HG03565 (cell line): ENCODE measurements at regions not wholly inside any gene's neighbourhood (a gene's known extent, or its start where the extent isn't known, plus 50 kb on each side); places are given as distances from the start of the nearest gene placed in this dataset.

Experiments used
- ATAC-seq: cut with Tn5 transposase; IDR thresholded peaks from one replicate; pipeline ENCODE4 v1.9.1; 2021; ENCODE audit warnings: mild to moderate bottlenecking, moderate library complexity; ENCODE audit not compliant: unreplicated experiment

DNA sequence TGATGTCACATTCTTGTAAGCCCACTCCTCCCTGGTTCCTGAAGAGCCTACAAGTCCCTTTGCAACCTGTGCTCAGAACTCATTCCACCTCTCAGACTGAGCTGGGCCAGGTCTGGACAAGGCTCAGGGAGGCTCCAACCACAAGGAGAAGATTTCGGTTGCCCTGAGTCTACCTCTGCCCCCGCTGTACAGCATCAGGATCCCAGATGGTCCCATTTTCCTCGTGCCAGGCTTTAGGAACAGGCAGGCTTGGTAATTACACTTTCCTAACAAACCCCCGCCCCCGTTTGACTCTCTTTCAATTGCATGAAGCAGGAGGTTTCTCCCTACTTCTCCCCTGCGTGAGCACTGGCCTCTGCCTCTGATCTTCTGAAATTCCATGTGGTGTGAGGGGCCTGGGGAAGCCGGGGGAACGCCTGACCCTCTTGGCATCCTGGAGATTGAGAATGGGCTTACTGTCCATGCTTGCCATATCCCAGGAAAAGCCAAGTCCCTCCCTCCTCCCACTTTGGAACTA lies 86.9 kb upstream of the CTNNA1 start:
- no peak for ATAC-seq

DNA sequence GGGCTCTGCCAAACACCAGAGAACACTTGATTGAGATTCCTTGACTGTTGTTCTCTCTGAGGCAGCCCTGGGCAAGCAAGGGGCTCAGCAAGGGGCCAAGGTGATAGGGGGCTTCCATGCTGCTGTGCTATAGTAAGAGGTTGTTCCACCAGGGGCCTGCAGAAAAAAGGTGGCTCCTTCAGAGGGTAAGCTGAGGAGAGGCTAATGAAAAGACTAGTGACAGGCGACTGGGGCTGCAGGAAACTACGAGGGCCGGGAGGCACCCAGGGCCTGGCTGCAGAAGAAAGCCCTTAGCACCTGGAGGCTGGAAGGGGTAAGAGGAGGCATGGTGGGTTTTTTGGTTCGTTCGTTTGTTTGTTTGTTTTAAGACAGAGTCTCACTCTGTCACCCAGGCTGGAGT lies 88.0 kb upstream of the CTNNA1 start:
- no peak for ATAC-seq

DNA sequence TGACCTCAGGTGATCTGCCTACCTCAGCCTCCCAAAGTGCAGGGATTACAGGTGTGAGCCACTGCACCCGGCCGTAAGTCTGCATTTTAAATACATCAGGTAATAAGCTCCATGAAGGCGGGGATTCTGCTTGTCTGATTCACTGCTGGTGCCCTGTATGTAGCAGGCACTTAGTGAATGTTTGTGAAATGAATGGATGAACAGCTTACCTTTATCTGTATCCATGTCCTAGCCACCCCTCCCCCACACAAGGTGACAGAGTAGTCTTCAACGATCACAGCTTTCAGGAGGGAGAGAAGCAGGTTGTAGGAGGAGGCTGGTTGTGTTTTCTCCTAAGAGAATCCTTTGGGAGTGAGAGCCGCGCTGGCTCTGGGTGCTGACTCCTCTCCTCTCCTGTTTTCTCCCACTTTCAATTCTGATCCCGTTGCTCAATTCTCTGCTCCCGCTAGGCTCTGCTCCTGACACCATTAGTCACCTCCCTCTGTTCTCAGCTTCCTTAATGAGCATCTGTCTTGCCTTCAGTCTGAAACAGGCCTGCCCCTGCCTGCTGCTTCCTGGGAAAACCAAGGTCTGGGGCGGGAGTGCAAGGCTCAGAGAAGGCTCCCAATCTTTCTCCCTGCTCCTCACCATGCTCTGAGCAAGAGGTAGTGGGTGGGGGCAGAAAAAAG lies 88.8 kb upstream of the CTNNA1 start:
- no peak for ATAC-seq

DNA sequence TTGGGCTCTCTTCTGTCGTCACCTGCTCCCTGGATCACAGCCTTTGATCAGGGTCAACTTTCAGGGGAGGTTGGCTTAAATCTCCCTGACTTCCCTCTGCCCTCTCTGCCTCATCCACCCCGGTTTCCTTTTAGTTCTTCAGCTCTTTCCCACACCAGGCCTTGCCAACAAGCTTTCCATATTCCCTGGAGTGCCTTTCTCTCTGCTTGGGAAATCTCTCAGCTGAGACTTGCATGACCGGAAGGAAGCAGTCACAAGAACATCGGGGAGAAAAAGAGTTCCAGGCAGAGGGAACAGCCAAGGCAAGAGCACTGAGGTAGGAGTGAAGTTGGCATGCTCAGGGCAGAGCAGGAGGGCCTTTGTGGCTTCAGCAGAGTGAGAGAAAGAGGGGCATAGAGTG lies 88.4 kb upstream of the HSPA9 start:
- no peak for ATAC-seq

DNA sequence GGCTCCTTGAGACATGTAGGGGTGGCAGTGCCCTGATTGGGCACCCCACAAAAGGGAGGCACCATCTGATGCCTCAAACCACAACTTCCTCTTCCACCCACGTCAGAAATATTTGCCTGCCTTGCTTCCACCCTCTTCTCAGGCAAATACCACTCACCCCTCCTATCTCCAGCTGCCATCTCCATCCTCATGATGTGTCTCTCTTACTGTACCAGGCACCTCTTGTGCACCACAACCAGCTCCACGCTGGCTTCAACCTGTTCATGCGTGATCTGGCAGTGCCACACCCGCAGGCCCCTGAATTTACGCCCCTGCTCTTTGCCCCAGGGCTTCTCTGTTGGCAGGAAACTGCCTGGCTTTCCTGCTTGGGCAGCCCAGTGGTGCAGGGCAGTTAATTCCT lies 87.8 kb upstream of the HSPA9 start:
- no peak for ATAC-seq

DNA sequence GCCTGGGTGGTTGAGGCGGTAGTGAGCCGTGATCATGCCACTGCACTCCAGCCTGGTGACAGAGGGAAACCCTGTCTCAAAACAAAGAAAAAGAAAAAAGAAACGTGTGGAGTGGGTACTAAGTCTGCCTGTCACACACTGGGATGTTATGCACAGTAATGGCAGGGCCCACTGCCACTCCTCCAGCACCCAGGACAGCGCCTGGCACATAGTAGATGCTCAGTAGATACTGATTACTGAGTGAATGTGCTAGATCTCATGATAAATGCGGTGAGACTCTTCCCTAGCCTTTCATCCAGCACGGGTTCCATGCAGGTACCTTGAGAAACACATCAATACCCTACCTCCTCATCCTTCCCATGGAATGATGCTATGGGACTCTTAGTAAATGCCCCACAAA lies 87.4 kb upstream of the HSPA9 start:
- no peak for ATAC-seq

DNA sequence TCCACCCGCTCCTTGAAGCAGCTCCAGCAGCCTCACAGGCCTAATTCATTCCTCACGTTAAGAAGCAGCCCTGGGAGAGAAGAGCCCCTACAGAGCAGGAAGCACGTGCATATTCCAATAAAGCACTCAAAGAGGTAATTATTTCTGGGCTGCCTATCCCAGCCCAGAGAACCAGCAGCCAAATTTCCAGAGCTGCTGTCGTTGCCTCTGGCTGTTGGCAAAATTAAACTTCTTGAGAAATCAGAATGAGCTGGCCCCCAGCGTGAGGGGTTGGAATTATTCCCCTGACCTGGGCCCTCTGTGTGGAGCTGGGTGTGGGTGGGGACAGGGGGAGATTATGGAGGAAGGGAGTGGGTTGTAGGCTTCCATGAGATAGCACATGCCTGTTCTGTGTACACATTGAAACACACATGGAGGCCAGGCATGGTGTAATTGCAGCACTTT lies 86.8 kb upstream of the HSPA9 start:
- ATAC-seq: no peak

DNA sequence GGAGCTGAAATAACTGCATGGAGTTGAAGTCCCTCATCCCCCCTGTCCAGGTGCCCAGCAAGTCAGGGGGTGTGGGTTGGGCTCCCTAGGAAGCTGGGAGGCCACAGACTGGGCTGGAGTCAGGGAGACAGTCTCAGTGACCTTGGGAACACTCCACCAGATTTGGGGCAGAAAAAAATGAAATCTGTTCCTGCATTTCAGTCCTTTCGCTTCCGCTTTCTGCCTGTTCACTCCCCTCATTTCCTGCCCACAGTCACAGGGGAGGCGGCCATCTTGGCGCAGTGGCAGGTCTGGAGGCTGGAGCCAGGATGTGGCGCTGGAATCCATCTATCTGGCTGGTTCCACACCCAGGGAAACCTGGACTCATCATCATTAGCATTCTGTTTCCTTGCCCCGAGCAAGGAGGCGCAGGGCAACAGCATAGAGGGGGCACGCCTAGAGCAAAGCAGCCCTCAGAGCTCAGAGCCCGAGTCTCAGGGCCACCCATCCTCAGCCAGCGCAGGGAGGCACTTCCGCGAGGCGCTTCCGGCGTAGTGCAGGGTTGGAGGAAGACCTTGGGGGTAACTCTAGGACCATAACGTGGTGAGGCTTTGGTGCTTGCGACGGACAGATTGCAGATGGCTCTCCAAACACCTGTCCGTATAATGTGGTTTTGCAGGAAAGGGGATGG lies 86.2 kb upstream of the HSPA9 start:
- no peak for ATAC-seq

DNA sequence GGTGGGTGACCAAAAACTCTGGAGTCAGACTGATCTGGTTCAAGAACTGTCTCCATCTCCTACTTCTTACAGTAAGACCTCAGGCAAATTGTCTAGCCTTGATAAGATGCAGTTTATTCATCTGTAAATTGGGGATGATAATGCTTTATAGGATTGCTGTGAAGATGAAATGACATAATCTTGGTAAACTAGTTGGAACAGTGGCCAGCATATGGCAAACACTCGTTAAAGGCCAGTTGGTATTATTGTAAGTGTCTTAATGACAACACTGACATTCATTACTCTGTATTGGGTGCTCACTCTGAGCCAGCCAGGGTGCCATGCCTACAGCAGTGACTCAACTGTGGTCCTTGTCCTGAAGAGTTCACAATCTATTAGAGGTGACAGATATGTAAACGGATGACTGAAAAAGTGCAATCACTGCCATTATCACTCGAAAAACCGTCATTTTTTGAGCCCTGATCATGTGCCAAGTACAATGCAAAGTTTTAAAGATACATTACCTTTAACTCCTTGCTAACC lies 84.9 kb upstream of the HSPA9 start:
- ATAC-seq: no peak

DNA sequence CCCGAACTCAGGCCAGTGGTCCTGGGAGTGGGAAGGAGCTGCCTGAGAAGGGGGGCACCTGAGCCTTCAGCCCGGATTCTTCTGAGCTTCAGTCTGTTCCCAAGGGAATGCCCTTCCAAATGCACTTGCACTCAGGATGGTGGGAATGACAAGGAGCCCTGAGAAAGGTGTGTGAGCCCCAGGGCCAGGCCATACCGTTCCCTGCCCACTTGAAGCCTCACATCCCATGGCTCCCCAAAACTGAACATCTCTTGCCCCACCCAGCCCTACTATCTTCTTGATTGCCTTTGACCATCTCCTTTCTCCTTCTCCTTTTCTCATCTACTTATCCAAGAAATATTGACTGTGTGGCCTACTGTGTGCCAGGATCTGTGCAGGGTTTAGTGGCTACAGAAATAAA lies 84.4 kb upstream of the HSPA9 start:
- ATAC-seq: no peak

DNA sequence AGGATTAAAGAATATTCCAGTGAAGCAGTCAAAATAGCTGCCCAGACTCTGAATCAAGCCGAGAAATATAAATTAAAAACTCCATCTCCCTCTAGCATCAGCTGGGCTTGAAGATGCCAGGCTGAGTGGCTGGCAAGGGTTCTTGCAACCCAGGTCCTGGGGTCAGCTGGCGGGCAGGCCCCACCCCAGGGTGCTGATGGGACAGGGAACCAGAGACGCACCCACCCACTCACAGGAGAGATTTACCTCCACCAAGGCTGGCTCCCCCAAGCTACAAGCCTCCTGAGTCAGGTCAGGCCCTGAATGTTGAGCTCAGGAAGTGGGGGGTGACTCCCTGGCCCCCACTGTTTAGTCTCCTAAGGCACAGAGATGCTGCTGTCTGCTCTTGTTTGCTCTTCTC lies 83.9 kb upstream of the HSPA9 start:
- ATAC-seq: no peak

DNA sequence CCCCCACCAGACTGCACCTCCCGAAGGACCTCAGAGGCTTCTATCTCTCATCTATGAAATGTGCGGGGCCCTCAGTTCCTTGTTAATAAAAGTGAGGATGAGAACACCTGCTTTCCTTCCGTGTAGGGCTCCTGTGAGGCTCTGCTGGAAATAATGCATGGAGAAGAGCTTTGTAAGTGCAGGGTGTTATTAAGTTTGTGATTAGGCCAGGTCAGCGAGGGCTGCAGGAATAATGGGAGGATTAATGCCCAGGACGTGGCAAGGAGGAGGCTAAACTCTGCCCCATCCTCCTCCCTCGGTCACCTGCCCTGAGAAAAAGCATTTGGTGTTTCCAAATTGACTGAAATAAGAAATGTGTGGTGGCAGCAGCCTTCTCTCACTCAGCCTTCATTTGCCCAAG lies 83.5 kb upstream of the HSPA9 start:
- ATAC-seq: no peak

DNA sequence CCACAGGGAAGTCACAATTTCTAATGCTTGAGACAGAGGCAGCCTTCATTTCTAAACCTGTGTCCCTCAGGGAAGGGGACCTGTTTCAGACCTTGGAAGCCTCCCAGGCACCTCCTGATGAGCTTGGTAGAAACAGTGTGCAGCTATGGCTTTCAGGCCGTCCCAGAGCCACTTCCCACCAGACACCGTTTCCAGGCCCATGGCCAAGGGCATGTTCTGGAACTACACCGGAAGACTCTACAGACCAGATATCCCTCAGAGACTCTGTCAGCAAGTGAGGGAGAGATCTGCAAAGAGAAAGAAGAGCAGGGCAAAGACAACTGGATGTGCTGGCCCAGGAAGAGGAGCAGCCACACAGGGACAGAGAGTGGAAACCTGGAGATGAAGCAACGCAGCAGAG lies 82.2 kb upstream of the HSPA9 start:
- no peak for ATAC-seq

DNA sequence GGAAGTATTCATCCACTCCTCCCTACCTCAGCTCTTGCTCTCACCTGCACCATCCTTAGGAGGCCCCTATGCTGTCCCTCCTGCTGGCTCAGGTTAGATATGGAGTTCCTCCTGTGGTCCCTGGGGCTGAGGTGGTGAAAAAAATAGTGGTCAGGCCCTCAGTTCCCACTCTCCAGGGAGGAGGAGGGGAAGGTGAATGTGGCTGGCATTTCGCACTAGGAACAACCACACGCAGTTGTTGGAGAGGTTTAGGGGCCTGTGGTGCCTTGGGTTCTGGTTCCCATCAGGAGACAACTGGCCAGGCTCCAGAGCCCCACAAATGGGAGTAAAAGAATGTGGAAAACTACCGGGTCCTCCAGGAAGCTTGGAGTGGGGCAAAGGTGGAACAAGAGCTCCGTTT lies 81.7 kb upstream of the HSPA9 start:
- no peak for ATAC-seq

DNA sequence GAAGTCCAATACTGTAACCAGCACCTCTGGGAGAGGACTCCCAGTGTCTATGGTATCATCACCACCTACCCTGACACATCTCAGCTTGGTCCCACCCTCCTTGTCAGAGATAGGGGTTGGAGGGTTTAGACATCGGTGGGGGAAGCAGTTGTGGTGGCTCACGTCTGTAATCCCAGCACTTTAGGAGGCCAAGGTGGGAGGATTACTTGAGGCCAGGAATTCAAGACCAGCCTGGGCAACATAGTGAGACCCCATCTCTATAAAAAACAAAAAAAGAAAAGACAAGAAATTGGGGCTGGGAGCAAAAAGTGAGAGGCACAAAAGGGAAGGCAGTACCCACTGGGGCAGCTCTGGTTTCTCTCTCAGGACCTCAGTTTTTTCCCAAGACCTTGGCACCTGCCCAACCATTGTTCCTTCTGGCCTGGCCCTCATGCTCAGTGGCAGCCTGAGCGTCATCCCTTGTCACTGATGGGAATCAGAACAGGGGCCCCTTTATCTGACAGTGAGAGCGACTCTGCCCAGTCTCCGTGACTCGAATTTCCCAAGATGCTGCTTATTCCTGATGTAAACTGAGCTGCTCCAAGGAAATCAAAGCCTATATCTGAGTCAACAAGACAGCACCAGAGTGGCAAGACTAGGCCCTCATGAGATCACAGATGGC lies 80.5 kb upstream of the HSPA9 start:
- no peak for ATAC-seq

DNA sequence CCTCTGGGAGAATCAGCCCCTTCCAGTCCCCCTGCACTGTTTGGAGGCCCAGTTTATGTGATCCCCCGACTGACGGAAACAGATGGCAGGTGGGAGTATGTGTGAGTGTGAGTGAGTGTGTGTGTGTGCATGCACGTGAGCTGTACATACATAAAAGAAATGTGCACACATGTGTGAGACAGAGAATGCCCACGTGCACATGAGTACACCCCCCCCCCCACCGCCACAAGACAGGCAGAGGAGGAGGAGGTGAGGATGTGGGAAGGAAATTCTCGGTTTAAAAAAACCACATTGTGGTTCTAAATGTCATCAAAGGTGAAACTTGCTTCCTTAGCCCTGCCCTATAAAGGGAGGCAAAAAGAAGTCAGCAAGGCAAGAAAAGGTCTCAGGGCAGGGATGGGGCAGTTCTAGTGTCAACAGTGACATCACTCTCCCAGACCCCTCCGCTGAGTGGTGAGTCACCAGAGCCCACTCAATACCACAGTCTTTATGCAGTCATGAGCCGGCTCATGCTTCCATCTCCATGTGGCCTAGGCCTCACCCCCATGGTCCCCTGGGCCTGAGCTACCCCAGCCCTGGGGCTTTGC lies 79.2 kb upstream of the HSPA9 start:
- ATAC-seq: peak; percentile 53

DNA sequence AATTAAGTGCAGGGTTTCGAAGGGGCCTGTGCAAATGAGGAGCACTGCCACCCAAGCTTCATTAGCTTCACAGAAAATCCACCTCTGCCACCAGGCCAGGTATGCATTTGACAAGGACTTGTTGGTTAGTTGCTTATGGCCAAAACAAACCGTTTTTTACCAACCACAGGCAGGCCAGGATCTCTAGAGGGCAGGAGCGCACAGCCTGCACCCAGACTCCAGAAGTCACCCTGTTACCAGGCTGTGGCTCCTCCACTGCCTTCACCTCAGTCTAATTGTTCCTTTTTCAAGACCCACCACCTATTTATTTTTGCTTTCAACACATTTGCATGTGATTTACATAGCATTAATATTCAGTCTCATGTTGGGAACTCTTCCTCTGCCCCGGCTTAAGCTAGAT lies 78.3 kb upstream of the HSPA9 start:
- no peak for ATAC-seq

DNA sequence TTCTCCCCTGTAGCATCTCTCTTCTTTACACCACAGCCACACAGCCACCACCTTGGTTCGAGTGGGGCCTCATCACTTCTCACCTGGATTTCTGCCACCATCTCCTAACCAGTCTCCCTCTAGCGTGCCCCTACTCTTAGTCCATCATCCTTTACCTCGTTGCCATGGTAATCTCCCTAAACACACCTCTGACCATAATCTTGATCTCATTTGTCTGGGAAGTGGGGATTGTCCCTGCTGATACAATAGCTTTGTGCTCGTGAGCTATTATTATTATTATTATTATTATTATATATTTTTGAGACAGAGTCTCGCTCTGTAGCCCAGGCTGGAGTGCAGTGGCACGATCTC lies 76.5 kb upstream of the HSPA9 start:
- no peak for ATAC-seq

DNA sequence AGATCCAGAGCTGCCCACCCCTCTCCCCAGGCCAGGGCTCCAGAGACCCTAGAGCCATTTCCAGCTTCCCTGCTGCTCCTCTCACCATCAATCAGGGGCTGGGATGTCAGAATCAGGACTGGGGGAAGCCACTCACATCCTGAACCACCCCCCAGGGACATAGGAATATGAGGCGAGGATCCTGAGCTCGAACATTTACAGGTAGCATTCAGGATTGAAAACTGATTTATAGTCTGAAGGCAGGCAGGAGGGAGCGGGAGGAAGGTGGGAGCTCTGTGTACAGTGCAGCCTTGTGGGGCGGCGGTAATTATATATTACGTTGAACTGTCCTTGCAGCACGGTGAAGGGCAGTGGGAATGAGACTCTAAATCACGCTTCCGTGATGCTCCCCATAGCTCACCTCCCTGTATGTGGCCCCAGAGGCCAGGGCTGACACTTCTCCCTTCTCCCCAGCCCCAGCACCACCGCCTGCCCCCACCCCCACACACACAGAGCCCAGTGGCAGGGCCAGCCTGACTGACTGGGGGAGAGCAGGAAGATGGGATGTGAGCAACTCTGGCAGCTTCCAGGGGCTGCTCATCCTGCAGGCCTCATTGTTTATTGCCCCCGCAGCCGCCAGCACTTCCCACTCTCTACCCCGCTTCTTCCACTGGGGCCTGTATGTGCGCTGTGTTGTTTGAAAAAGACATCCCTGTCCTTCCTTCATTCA lies 76.0 kb upstream of the HSPA9 start:
- ATAC-seq: no peak

DNA sequence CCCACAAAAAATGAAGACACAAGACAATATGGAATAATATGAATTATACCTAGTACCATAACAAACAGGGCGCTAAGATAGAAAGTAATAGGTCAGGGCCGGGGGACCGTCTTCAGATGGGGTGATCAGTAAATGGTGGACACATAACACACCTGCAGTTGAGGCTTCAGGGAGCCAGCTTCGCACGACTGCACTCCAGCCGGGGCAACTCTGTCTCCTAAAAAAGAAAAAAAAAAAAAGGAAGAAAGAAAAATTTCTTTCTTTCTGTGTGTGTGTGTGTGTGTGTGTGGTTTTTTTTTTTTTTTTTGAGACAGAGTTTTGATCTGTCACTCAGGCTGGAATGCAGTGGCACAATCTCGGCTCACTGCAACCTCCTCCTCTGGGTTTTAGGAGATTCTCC lies 75.0 kb upstream of the HSPA9 start:
- ATAC-seq: no peak

DNA sequence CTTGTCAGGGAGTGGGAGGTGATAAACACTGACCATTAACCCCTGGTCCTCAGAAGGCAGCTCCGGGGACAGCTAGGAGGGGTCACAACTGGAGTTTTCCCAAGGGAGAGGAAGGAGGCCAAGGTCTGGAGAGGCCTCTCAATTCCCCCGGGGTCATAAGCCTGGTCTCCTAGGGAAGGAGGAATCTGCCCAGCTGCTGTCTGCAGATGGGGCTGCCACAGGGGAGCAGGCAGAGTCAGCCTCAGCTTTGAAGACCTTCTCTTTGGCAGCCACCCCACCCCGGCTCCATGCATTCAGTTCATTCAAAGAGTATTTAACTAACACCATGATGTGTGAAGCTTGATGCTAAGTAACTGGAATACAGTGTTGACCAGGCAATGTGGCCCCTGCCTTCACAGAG lies 74.6 kb upstream of the HSPA9 start:
- no peak for ATAC-seq
